ENCODE measurements at regions not wholly inside any gene's neighbourhood (a gene's known extent, or its start where the extent isn't known, plus 50 kb on each side); places are given as distances from the start of the nearest gene placed in this dataset.
A peak's percentile ranks its signal among the peaks of the same experiment; 100 is the strongest.

GRCh38 chr1:94335950-94336349 is 82.2 kb upstream of the ABCD3 start:
- Histone ChIP-seq H3K23ac (ENCODE audit: low read length in 2 of 2) (no peak overlapping the region), H3K79me1 (replicated peaks; ENCODE audit: low read length, poor library complexity, severe bottlenecking) (peaks cover 2% of the 10 kb centered on the region), H3K27me3 (ENCODE audit: control insufficient read depth in 1 of 2, insufficient read depth in 1 of 2, low read length in 2 of 2) (peaks cover 0 to 13% of the 10 kb centered on the region in 2 experiments), H3K27ac (ENCODE audit: low read length, poor library complexity, severe bottlenecking) (no peak overlapping the region), H2BK120ac (ENCODE audit: low read depth, low read length) (no peak overlapping the region), H3K9ac (ENCODE audit: low read length) (no peak overlapping the region), H2AK5ac (ENCODE audit: low read length, severe bottlenecking) (no peak overlapping the region), H3K18ac (ENCODE audit: low read depth in 1 of 2, low read length in 2 of 2) (no peak overlapping the region), H4K91ac (ENCODE audit: low read length) (no peak overlapping the region), H2BK12ac (ENCODE audit: low read length in 2 of 2) (no peak overlapping the region), H3K4ac (ENCODE audit: low read depth in 1 of 2, low read length in 2 of 2) (no peak overlapping the region), H3K14ac (ENCODE audit: low read length in 2 of 2) (no peak overlapping the region), H3K36me3 (ENCODE audit: control insufficient read depth in 1 of 2, insufficient read depth in 2 of 2, low read depth in 1 of 2, low read length in 2 of 2) (no peaks in the 10 kb centered on the region), H3K4me3 (ENCODE audit: insufficient read depth in 1 of 2, low read depth in 1 of 2, low read length in 2 of 2) (no peak overlapping the region), H4K8ac (ENCODE audit: low read length) (no peak overlapping the region), H3K9me3 (ENCODE audit: control insufficient read depth, low read length) (no peaks in the 10 kb centered on the region), H3K4me1 (ENCODE audit: control insufficient read depth, insufficient read depth, low read depth, low read length) (peaks cover 8% of the 10 kb centered on the region), H2BK15ac (ENCODE audit: low read depth, poor library complexity, severe bottlenecking) (peak overlapping the region; percentile 15), H3K4me2 (ENCODE audit: low read length, poor library complexity, severe bottlenecking) (no peak overlapping the region), H2BK5ac (ENCODE audit: low read depth, low read length, poor library complexity, severe bottlenecking) (no peak overlapping the region), H2AFZ (ENCODE audit: low read depth, low read length) (no peak overlapping the region)
- peak; percentile 90 for DNase-seq
- WGBS, result 0% methylated on average over 4 of the region's 6 CpGs

- Histone ChIP-seq H2AK5ac (ENCODE audit: low read length, severe bottlenecking) (peak overlapping the region; percentile 70), H4K91ac (ENCODE audit: low read length) (no peak overlapping the region), H3K4me1 (ENCODE audit: control insufficient read depth, insufficient read depth, low read depth, low read length) (peaks cover 11% of the 10 kb centered on the region), H2BK15ac (ENCODE audit: low read depth, poor library complexity, severe bottlenecking) (no peak overlapping the region), H4K8ac (ENCODE audit: low read length) (no peak overlapping the region), H3K79me1 (replicated peaks; ENCODE audit: low read length, poor library complexity, severe bottlenecking) (peaks cover 2% of the 10 kb centered on the region), H3K36me3 (ENCODE audit: control insufficient read depth in 1 of 2, insufficient read depth in 2 of 2, low read depth in 1 of 2, low read length in 2 of 2) (no peaks in the 10 kb centered on the region), H2BK5ac (ENCODE audit: low read depth, low read length, poor library complexity, severe bottlenecking) (no peak overlapping the region), H2AFZ (ENCODE audit: low read depth, low read length) (no peak overlapping the region), H3K4ac (ENCODE audit: low read depth in 1 of 2, low read length in 2 of 2) (no peak overlapping the region), H3K23ac (ENCODE audit: low read length in 2 of 2) (no peak overlapping the region), H3K4me2 (ENCODE audit: low read length, poor library complexity, severe bottlenecking) (no peak overlapping the region), H3K9me3 (ENCODE audit: control insufficient read depth, low read length) (no peaks in the 10 kb centered on the region), H3K4me3 (ENCODE audit: insufficient read depth in 1 of 2, low read depth in 1 of 2, low read length in 2 of 2) (no peak overlapping the region), H2BK12ac (ENCODE audit: low read length in 2 of 2) (no peak overlapping the region), H3K9ac (ENCODE audit: low read length) (peak overlapping the region; percentile 21), H3K27me3 (ENCODE audit: control insufficient read depth in 1 of 2, insufficient read depth in 1 of 2, low read length in 2 of 2) (peaks cover 0 to 11% of the 10 kb centered on the region in 2 experiments), H3K27ac (ENCODE audit: low read length, poor library complexity, severe bottlenecking) (peak overlapping the region; percentile 53), H2BK120ac (ENCODE audit: low read depth, low read length) (no peak overlapping the region), H3K18ac (ENCODE audit: low read depth in 1 of 2, low read length in 2 of 2) (no peak overlapping the region), H3K14ac (ENCODE audit: low read length in 2 of 2) (no peak overlapping the region)
- 80% methylated on average over 2 of the region's 2 CpGs for WGBS
- no peak for DNase-seq
Measured at GRCh38 chr1:94335447-94335846, 82.7 kb upstream of the ABCD3 start.

DNA sequence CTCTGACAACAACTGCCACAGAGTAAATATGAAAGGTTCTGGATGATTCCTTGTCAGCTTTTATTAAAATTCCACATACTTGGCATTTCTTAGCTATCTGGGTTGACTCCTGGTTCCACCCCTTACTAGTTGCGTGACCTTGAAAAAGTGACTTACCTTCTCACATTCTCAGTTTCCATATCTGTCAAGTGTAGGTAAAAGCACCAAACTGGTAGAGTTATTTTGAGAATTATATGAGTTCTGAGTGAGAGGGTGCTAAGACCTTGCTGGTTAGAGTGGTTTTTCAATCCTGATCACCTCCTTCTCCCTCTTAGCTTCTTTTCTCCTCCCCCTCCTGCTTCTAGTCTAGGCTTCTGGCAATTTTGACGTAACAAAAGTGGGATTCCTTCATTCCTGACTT is 83.4 kb upstream of the ABCD3 start:
- peaks cover 2% of the 10 kb centered on the region for H3K79me1 ChIP-seq (replicated peaks; ENCODE audit: low read length, poor library complexity, severe bottlenecking)
- peak overlapping the region; percentile 45 for H3K9ac ChIP-seq (ENCODE audit: low read length)
- no peak overlapping the region for H4K91ac ChIP-seq (ENCODE audit: low read length)
- H3K27ac ChIP-seq (ENCODE audit: low read length, poor library complexity, severe bottlenecking), result peak overlapping the region; percentile 62
- H4K8ac ChIP-seq (ENCODE audit: low read length), result peak overlapping the region; percentile 66
- H2BK15ac ChIP-seq (ENCODE audit: low read depth, poor library complexity, severe bottlenecking), result no peak overlapping the region
- no peak overlapping the region for H2BK5ac ChIP-seq (ENCODE audit: low read depth, low read length, poor library complexity, severe bottlenecking)
- no peaks in the 10 kb centered on the region for H3K36me3 ChIP-seq (ENCODE audit: control insufficient read depth in 1 of 2, insufficient read depth in 2 of 2, low read depth in 1 of 2, low read length in 2 of 2)
- no peak overlapping the region for H3K4ac ChIP-seq (ENCODE audit: low read depth in 1 of 2, low read length in 2 of 2)
- H3K14ac ChIP-seq (ENCODE audit: low read length in 2 of 2), result no peak overlapping the region
- H2BK120ac ChIP-seq (ENCODE audit: low read depth, low read length), result no peak overlapping the region
- H3K9me3 ChIP-seq (ENCODE audit: control insufficient read depth, low read length), result no peaks in the 10 kb centered on the region
- no peak for DNase-seq
- no peak overlapping the region for H3K4me2 ChIP-seq (ENCODE audit: low read length, poor library complexity, severe bottlenecking)
- no peak overlapping the region for H3K18ac ChIP-seq (ENCODE audit: low read depth in 1 of 2, low read length in 2 of 2)
- no peak overlapping the region for H3K4me3 ChIP-seq (ENCODE audit: insufficient read depth in 1 of 2, low read depth in 1 of 2, low read length in 2 of 2)
- no peak overlapping the region for H2AFZ ChIP-seq (ENCODE audit: low read depth, low read length)
- H2AK5ac ChIP-seq (ENCODE audit: low read length, severe bottlenecking), result no peak overlapping the region
- H2BK12ac ChIP-seq (ENCODE audit: low read length in 2 of 2), result no peak overlapping the region
- peaks cover 0 to 10% of the 10 kb centered on the region in 2 experiments for H3K27me3 ChIP-seq (ENCODE audit: control insufficient read depth in 1 of 2, insufficient read depth in 1 of 2, low read length in 2 of 2)
- H3K4me1 ChIP-seq (ENCODE audit: control insufficient read depth, insufficient read depth, low read depth, low read length), result peaks cover 13% of the 10 kb centered on the region
- 50% methylated on average over 1 of the region's 2 CpGs for WGBS
- H3K23ac ChIP-seq (ENCODE audit: low read length in 2 of 2), result no peak overlapping the region

- H2BK5ac ChIP-seq (ENCODE audit: low read depth, low read length, poor library complexity, severe bottlenecking), result no peak overlapping the region
- peaks cover 2% of the 10 kb centered on the region for H3K79me1 ChIP-seq (replicated peaks; ENCODE audit: low read length, poor library complexity, severe bottlenecking)
- peaks cover 15% of the 10 kb centered on the region for H3K4me1 ChIP-seq (ENCODE audit: control insufficient read depth, insufficient read depth, low read depth, low read length)
- H3K27me3 ChIP-seq (ENCODE audit: control insufficient read depth in 1 of 2, insufficient read depth in 1 of 2, low read length in 2 of 2), result no peaks in the 10 kb centered on the region
- H3K23ac ChIP-seq (ENCODE audit: low read length in 2 of 2), result no peak overlapping the region
- DNase-seq, result peak; percentile 70
- H3K4me3 ChIP-seq (ENCODE audit: insufficient read depth in 1 of 2, low read depth in 1 of 2, low read length in 2 of 2), result no peak overlapping the region
- no peak overlapping the region for H3K4me2 ChIP-seq (ENCODE audit: low read length, poor library complexity, severe bottlenecking)
- peak overlapping the region; percentile 57 for H2BK120ac ChIP-seq (ENCODE audit: low read depth, low read length)
- peak overlapping the region; percentile 47 for H4K91ac ChIP-seq (ENCODE audit: low read length)
- H3K9ac ChIP-seq (ENCODE audit: low read length), result no peak overlapping the region
- peak overlapping the region; percentile 92 for H2AK5ac ChIP-seq (ENCODE audit: low read length, severe bottlenecking)
- H4K8ac ChIP-seq (ENCODE audit: low read length), result no peak overlapping the region
- no peak overlapping the region for H2AFZ ChIP-seq (ENCODE audit: low read depth, low read length)
- H3K4ac ChIP-seq (ENCODE audit: low read depth in 1 of 2, low read length in 2 of 2), result no peak overlapping the region
- H2BK12ac ChIP-seq (ENCODE audit: low read length in 2 of 2), result peak overlapping the region; percentile 7 to 45
- no peaks in the 10 kb centered on the region for H3K36me3 ChIP-seq (ENCODE audit: control insufficient read depth in 1 of 2, insufficient read depth in 2 of 2, low read depth in 1 of 2, low read length in 2 of 2)
- H2BK15ac ChIP-seq (ENCODE audit: low read depth, poor library complexity, severe bottlenecking), result no peak overlapping the region
- H3K18ac ChIP-seq (ENCODE audit: low read depth in 1 of 2, low read length in 2 of 2), result no peak overlapping the region
- H3K14ac ChIP-seq (ENCODE audit: low read length in 2 of 2), result no peak overlapping the region
- H3K27ac ChIP-seq (ENCODE audit: low read length, poor library complexity, severe bottlenecking), result no peak overlapping the region
- 58% methylated on average over 4 of the region's 4 CpGs for WGBS
- no peaks in the 10 kb centered on the region for H3K9me3 ChIP-seq (ENCODE audit: control insufficient read depth, low read length)
Measured at GRCh38 chr1:94332952-94333351, 85.2 kb upstream of the ABCD3 start.

Measured in mesenchymal stem cell (in vitro differentiated cells and primary cell).